ENCODE measurements at regions not wholly inside any gene's neighbourhood (a gene's known extent, or its start where the extent isn't known, plus 50 kb on each side); places are given as distances from the start of the nearest gene placed in this dataset.

DNA sequence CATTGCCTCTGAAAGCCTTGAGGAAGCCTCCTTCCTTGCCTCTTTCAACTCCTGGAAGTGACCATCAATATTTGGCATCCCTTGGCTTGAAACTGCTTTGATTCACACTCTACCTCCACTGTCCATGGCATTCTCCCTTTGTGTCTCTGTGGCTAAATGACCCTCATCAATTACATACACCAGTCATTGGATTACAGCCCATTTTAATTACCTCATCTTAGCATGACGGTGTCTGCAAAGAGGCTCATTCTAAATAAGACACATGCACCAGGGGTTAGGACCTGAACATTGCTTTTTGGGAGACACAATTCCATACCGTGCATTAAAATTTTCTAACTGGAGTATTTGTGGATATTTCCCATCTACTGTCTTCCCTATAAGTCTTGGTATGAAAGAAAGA lies 60.7 kb upstream of the FAM9A start:
- Histone ChIP-seq H3K27ac (ENCODE audit: low read depth, low read length) (no peak overlapping the region), H3K4me1 (ENCODE audit: control insufficient read depth in 2 of 2, insufficient read depth in 2 of 2, low read length in 2 of 2) (no peaks in the 10 kb centered on the region), H3K9me3 (ENCODE audit: control insufficient read depth in 2 of 3, low read length in 3 of 3) (no peaks in the 10 kb centered on the region), H3K36me3 (ENCODE audit: control insufficient read depth in 2 of 3, insufficient read depth in 3 of 3, low read length in 3 of 3) (no peaks in the 10 kb centered on the region), H3K4me3 (ENCODE audit: low read length) (no peak overlapping the region), H3K27me3 (ENCODE audit: control insufficient read depth in 2 of 2, insufficient read depth in 2 of 2, low read length in 2 of 2) (no peaks in the 10 kb centered on the region)
- Mint-ChIP-seq H3K27me3 (peaks cover 0 to 13% (median 0%) of the 10 kb centered on the region in 5 donors), H3K27ac (no peak overlapping the region), H3K36me3 (no peaks in the 10 kb centered on the region), H3K4me1 (no peaks in the 10 kb centered on the region), H3K9me3 (peaks cover 0 to 3% (median 0%) of the 10 kb centered on the region in 11 donors), H3K4me3 (no peak overlapping the region)
- ATAC-seq (no peak), DNase-seq (no peak)
- POLR2A ChIA-PET = no interaction called here
- CTCF ChIA-PET = no interaction called here
- intact Hi-C loops (cut with micrococcal nuclease) = no loop called here

DNA sequence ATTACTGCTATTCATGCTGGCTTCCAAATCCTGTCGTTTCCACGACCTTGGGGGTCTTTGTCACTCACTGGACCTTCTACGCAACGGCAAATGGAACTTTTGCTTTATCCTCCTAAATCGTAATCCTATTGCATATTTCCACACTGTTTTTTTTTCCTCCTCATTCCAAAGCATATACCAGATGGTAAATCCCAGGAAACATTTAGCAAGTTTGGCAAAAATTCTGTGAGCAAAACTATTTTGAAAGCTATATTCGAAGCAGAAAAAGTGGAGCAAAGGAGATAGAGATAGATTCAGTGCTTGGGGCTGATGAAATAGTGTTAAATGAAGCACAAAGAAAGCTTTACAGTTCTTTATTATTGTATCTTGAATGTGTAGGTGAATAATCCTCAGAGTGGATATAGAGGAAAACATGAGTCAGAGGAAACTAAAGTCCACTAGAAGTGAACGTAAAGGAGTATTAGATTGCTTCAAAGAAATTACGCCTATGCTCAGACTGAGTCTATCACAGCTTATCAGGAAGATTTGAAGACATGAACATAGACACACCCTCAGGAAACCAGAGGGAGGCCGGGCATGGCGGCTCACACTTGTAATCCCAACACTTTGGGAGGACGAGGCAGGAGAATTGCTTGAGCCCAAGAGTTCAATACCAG lies 50.2 kb upstream of the FAM9A start:
- ChIA-PET POLR2A (no interaction called here), CTCF (no interaction called here)
- intact Hi-C loops (cut with micrococcal nuclease) = no loop called here
- ATAC-seq (no peak), DNase-seq (no peak)
- Histone ChIP-seq H3K9me3 (ENCODE audit: control insufficient read depth in 2 of 3, low read length in 3 of 3) (no peaks in the 10 kb centered on the region), H3K36me3 (ENCODE audit: control insufficient read depth in 2 of 3, insufficient read depth in 3 of 3, low read length in 3 of 3) (no peaks in the 10 kb centered on the region), H3K27ac (ENCODE audit: low read depth, low read length) (no peak overlapping the region), H3K4me1 (ENCODE audit: control insufficient read depth in 2 of 2, insufficient read depth in 2 of 2, low read length in 2 of 2) (no peaks in the 10 kb centered on the region), H3K4me3 (ENCODE audit: low read length) (no peak overlapping the region), H3K27me3 (ENCODE audit: control insufficient read depth in 2 of 2, insufficient read depth in 2 of 2, low read length in 2 of 2) (no peaks in the 10 kb centered on the region)
- Mint-ChIP-seq H3K4me1 (no peaks in the 10 kb centered on the region), H3K27me3 (peaks cover under 1 to 16% (median 12%) of the 10 kb centered on the region in 5 donors), H3K36me3 (no peaks in the 10 kb centered on the region), H3K4me3 (no peak overlapping the region), H3K27ac (no peak overlapping the region), H3K9me3 (peaks cover 0 to 2% (median 0%) of the 10 kb centered on the region in 11 donors)

Data from naive thymus-derived CD4-positive, alpha-beta T cell (primary cell).